GM18519 (cell line): ENCODE measurements at regions not wholly inside any gene's neighbourhood (a gene's known extent, or its start where the extent isn't known, plus 50 kb on each side); places are given as distances from the start of the nearest gene placed in this dataset.
"Not testable (repeated sequence)": the region's sequence is repeated elsewhere in the genome, so short reads cannot be mapped to it uniquely, and the experiment has no call there.

Experiments
- ATAC-seq: cut with Tn5 transposase; IDR thresholded peaks from one replicate; pipeline ENCODE4 v1.9.1; 2021; ENCODE audit warnings: mild to moderate bottlenecking, moderate library complexity; ENCODE audit not compliant: unreplicated experiment, low FRiP score

GRCh38 chr11:134739136-134739535 is 327.1 kb upstream of the B3GAT1 start:
- ATAC-seq, result no peak

GRCh38 chr11:134738581-134738980 is 326.5 kb upstream of the B3GAT1 start:
- ATAC-seq, result no peak

GRCh38 chr11:134737563-134738510 is 325.8 kb upstream of the B3GAT1 start:
- no peak for ATAC-seq

- ATAC-seq, result no peak
Observed at GRCh38 chr11:134736251-134736947, 324.4 kb upstream of the B3GAT1 start.

GRCh38 chr11:134734894-134735293 is 322.9 kb upstream of the B3GAT1 start:
- ATAC-seq, result no peak

- no peak for ATAC-seq
Observed at GRCh38 chr11:134734141-134734845, 322.3 kb upstream of the B3GAT1 start.

- ATAC-seq, result no peak
Observed at GRCh38 chr11:134733646-134734045, 321.6 kb upstream of the B3GAT1 start.

GRCh38 chr11:134731213-134731961 is 319.3 kb upstream of the B3GAT1 start:
- no peak for ATAC-seq

GRCh38 chr11:134730561-134731212 is 318.6 kb upstream of the B3GAT1 start:
- ATAC-seq, result no peak

- no peak for ATAC-seq
Observed at GRCh38 chr11:134730101-134730500, 318.1 kb upstream of the B3GAT1 start.

- ATAC-seq, result no peak
Observed at GRCh38 chr11:134728186-134728585, 316.1 kb upstream of the B3GAT1 start.

GRCh38 chr11:134727636-134728035 is 315.6 kb upstream of the B3GAT1 start:
- ATAC-seq, result no peak

- ATAC-seq, result no peak
Observed at GRCh38 chr11:134727204-134727603, 315.2 kb upstream of the B3GAT1 start.

GRCh38 chr11:134725716-134726639 is 313.9 kb upstream of the B3GAT1 start:
- ATAC-seq, result no peak

- ATAC-seq, result no peak
Observed at GRCh38 chr11:134725211-134725610, 313.2 kb upstream of the B3GAT1 start.

GRCh38 chr11:134724779-134725140 is 312.7 kb upstream of the B3GAT1 start:
- ATAC-seq, result no peak

- ATAC-seq, result no peak
Observed at GRCh38 chr11:134724106-134724778, 312.2 kb upstream of the B3GAT1 start.

GRCh38 chr11:134720691-134721070 is 308.6 kb upstream of the B3GAT1 start:
- not testable (repeated sequence) for ATAC-seq
